Spleen (tissue), 11 donors: ENCODE measurements at regions not wholly inside any gene's neighbourhood (a gene's known extent, or its start where the extent isn't known, plus 50 kb on each side); places are given as distances from the start of the nearest gene placed in this dataset.
"Not testable (repeated sequence)": the region's sequence is repeated elsewhere in the genome, so short reads cannot be mapped to it uniquely, and the experiment has no call there.

ENCODE experiments used
- DNase-seq: peaks from one replicate; pipeline ENCODE4 v3.0.0-alpha.2; 2020
- H3K27ac ChIP-seq, 8 donors: fragments of 200-600 bp; sonication (generic) in 7 of 8; 1 replicate in 4 of 8; 2 replicates in 4 of 8; pipeline versions ENCODE4 v1.5.0 to v1.8.0; 2016 to 2021; ENCODE audit warnings: inconsistent platforms in 4 of 8, mild to moderate bottlenecking in 4 of 8, moderate library complexity in 1 of 8
- H3K27me3 ChIP-seq, 7 donors: fragments of 200-600 bp; sonication (generic) in 6 of 7; replicated peaks in 1 of 7; 1 replicate in 4 of 7; 2 replicates in 3 of 7; pipeline versions ENCODE4 v1.5.0 to v1.8.0; 2016 to 2021; ENCODE audit warnings: inconsistent platforms in 3 of 7, mild to moderate bottlenecking in 1 of 7
- H3K36me3 ChIP-seq, 6 donors: fragments of 200-600 bp; sonication (generic) in 5 of 6; 1 replicate in 4 of 6; 2 replicates in 2 of 6; pipeline versions ENCODE4 v1.5.0 to v1.8.0; 2016 to 2021; ENCODE audit warnings: inconsistent platforms in 2 of 6
- H3K4me1 ChIP-seq, 6 donors: fragments of 200-600 bp; sonication (generic) in 5 of 6; 1 replicate in 3 of 6; 2 replicates in 3 of 6; pipeline versions ENCODE4 v1.5.0 to v1.8.0; 2016 to 2021; ENCODE audit warnings: inconsistent platforms in 3 of 6
- H3K4me3 ChIP-seq, 8 donors: fragments of 200-600 bp; sonication (generic) in 7 of 8; 1 replicate in 4 of 8; 2 replicates in 4 of 8; pipeline versions ENCODE4 v1.5.0 to v1.8.0; 2016 to 2021; ENCODE audit warnings: inconsistent platforms in 4 of 8, mild to moderate bottlenecking in 4 of 8, moderate library complexity in 2 of 8
- H3K9me3 ChIP-seq, 8 donors: fragments of 200-600 bp; sonication (generic) in 7 of 8; 1 replicate in 4 of 8; 2 replicates in 4 of 8; pipeline versions ENCODE4 v1.5.0 to v1.8.0; 2016 to 2021; ENCODE audit warnings: inconsistent platforms in 4 of 8
- CTCF ChIP-seq, 11 experiments: fragments of 200-600 bp in 7 of 11; fragments of 450-650 bp in 4 of 11; sonication (generic) in 4 of 11; IDR thresholded peaks in 8 of 11; conservative IDR thresholded peaks in 3 of 11; 1 replicate in 7 of 11; 2 replicates in 4 of 11; pipeline versions ENCODE4 v1.4.0 to v1.8.0; 2016 to 2021; ENCODE audit warnings: antibody characterized with exemption in 11 of 11, inconsistent platforms in 4 of 11, mild to moderate bottlenecking in 1 of 11
- POLR2A ChIP-seq, 3 donors: fragments of 450-650 bp; IDR thresholded peaks; one replicate each; pipeline ENCODE4 v1.5.1; 2017; ENCODE audit warnings: antibody characterized with exemption in 3 of 3, mild to moderate bottlenecking in 1 of 3
- POLR2AphosphoS5 ChIP-seq, 3 donors: sonication (generic); formaldehyde crosslinking; IDR thresholded peaks; one replicate each; pipeline ENCODE4 v1.5.1; 2017; ENCODE audit warnings: antibody characterized with exemption in 3 of 3
- WGBS, 5 donors: extraction: QIAGEN DNeasy Blood & Tissue Kit in 3 of 5; methylation state at CpG; one replicate each; pipeline versions ENCODE4 v1.1.5 to v1.1.7; 2013 to 2018; 5-methylcytosine and 5-hydroxymethylcytosine counted together
- intact Hi-C: fragments of 100-400 bp; cut with DNase I; formaldehyde crosslinking; loops from one replicate; pipeline ENCODE4 v1.15.0; 2023; ENCODE audit warnings: low total_unique reads
- donor health status: healthy with polysubstance abuse.
- donor health status: DM: no; HTN: no; CAD: no; lungs with moderate emphysema.
- donor health status: DM: no; HTN: no; CAD: no.
- donor health status: Bipolar disorder and iron deficiency.
- donor health status: healthy.
- donor health status: DM: no; HTN: no; CAD: no.
- donor health status: DM: yes; HTN: yes; CAD: no.

- no peak for DNase-seq
- TF ChIP-seq POLR2AphosphoS5 (IDR thresholded peaks at IDR 0.05) (no peak), POLR2A (IDR thresholded peaks at IDR 0.05) (no peak), CTCF (IDR thresholded peaks at IDR 0.05 in 8 of 11, conservative IDR thresholded peaks at IDR 0.05 in 3 of 11) (no peak)
Measured at GRCh38 chr5:87579678-87580077, 166.9 kb upstream of the CCNH start.

DNA sequence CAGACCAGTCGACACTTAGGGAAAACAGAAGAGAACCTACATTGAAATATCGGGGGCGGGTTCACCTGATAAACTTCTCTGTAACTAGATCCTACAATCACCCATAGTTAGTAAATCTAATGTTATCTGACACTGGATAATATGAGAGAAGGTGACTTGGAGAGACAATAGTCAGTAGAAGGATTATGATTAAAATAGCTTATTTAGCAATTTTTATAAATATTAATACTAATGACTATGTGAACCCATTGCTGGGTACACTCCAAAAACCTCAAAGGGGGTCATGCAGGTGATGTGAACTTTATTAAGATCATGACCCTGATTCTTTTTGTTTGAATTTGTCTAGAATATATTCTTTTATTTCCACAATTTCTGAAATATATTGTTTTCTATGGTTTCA lies 164.1 kb upstream of the CCNH start:
- WGBS, 5 donors: 82 to 93% (median 89%) methylated on average over 3 of the region's 3 CpGs

More at GRCh38 chr5:87579678-87580077, 166.9 kb upstream of the CCNH start:
- no peak overlapping the region for H3K27ac ChIP-seq
- H3K4me1 ChIP-seq: no peaks in the 10 kb centered on the region
- H3K4me3 ChIP-seq: no peak overlapping the region
- intact Hi-C loops: no loop called here
- peaks cover 0 to 7% (median 0%) of the 10 kb centered on the region in 8 donors for H3K9me3 ChIP-seq
- no peaks in the 10 kb centered on the region for H3K27me3 ChIP-seq
- H3K36me3 ChIP-seq: no peaks in the 10 kb centered on the region

DNA sequence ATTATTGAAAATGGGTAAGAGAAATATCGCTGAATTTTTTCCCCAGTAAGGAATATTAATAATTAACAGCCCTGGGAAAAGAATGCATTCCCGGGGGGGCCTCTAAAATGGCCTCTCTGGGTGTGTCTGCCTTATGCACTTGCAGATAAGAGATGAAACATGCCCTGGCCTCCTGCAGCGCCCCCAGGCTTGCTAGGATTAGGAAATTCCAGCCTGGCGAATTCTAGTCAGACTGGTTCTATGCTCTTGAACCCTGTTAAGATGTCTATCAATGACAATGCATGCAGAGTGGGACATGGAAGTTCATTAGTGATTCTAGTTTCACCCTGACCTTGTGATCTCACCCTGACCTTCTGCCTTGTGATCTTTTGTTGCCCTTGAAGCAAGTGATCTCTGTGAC lies 163.6 kb upstream of the CCNH start:
- intact Hi-C loops, H3K4me3 ChIP-seq, H3K9me3 ChIP-seq, DNase-seq, H3K27me3 ChIP-seq, H3K4me1 ChIP-seq, H3K36me3 ChIP-seq, H3K27ac ChIP-seq: not testable (repeated sequence)
- WGBS, 5 donors: 65 to 83% (median 72%) methylated on average over 4 of the region's 4 CpGs

More for the DNA sequence above, 164.1 kb upstream of the CCNH start:
- no peaks in the 10 kb centered on the region for H3K4me1 ChIP-seq
- intact Hi-C loops: no loop called here
- no peak overlapping the region for H3K27ac ChIP-seq
- no peak for TF ChIP-seq POLR2A (IDR thresholded peaks at IDR 0.05)
- TF ChIP-seq POLR2AphosphoS5 (IDR thresholded peaks at IDR 0.05): no peak
- no peak for TF ChIP-seq CTCF (IDR thresholded peaks at IDR 0.05 in 8 of 11, conservative IDR thresholded peaks at IDR 0.05 in 3 of 11)
- no peak overlapping the region for H3K4me3 ChIP-seq
- DNase-seq: no peak
- no peaks in the 10 kb centered on the region for H3K9me3 ChIP-seq
- no peaks in the 10 kb centered on the region for H3K36me3 ChIP-seq
- H3K27me3 ChIP-seq: no peaks in the 10 kb centered on the region

GRCh38 chr5:87574106-87574505 lies 161.4 kb upstream of the CCNH start:
- intact Hi-C loops: no loop called here
- no peak for TF ChIP-seq POLR2A (IDR thresholded peaks at IDR 0.05)
- no peak for TF ChIP-seq POLR2AphosphoS5 (IDR thresholded peaks at IDR 0.05)
- TF ChIP-seq CTCF (IDR thresholded peaks at IDR 0.05 in 8 of 11, conservative IDR thresholded peaks at IDR 0.05 in 3 of 11): no peak
- Histone ChIP-seq H3K4me1 (no peaks in the 10 kb centered on the region), H3K27me3 (no peaks in the 10 kb centered on the region), H3K4me3 (no peak overlapping the region), H3K36me3 (no peaks in the 10 kb centered on the region), H3K9me3 (no peaks in the 10 kb centered on the region), H3K27ac (no peak overlapping the region)
- DNase-seq: no peak
- WGBS, 5 donors: 79 to 90% (median 88%) methylated on average over 1 of the region's 1 CpG

DNA sequence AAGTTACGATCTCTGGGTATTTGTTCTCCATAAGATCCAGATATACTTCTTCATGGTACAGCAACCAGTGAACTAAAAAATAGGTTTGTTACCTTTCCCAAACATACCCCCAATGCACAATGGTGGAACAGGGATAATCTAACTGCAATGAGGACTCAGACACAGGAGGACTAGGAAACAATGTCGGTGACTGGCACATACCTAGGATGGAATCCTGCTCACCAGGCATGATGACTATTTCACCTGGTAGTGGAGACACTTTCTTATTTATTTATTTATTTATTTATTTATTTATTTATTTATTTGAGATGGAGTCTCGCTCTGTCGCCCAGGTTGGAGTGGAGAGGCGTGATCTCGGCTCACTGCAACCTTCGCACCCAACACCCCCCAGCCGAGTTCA lies 159.9 kb upstream of the CCNH start:
- TF ChIP-seq CTCF (IDR thresholded peaks at IDR 0.05 in 8 of 11, conservative IDR thresholded peaks at IDR 0.05 in 3 of 11): no peak
- DNase-seq: no peak
- Histone ChIP-seq H3K27ac (no peak overlapping the region), H3K36me3 (no peaks in the 10 kb centered on the region), H3K4me3 (no peak overlapping the region), H3K4me1 (no peaks in the 10 kb centered on the region), H3K27me3 (no peaks in the 10 kb centered on the region), H3K9me3 (no peaks in the 10 kb centered on the region)
- WGBS, 5 donors: 91 to 97% (median 95%) methylated on average over 8 of the region's 8 CpGs
- intact Hi-C loops: no loop called here
